ENCODE measurements at regions not wholly inside any gene's neighbourhood (a gene's known extent, or its start where the extent isn't known, plus 50 kb on each side); places are given as distances from the start of the nearest gene placed in this dataset.

DNA sequence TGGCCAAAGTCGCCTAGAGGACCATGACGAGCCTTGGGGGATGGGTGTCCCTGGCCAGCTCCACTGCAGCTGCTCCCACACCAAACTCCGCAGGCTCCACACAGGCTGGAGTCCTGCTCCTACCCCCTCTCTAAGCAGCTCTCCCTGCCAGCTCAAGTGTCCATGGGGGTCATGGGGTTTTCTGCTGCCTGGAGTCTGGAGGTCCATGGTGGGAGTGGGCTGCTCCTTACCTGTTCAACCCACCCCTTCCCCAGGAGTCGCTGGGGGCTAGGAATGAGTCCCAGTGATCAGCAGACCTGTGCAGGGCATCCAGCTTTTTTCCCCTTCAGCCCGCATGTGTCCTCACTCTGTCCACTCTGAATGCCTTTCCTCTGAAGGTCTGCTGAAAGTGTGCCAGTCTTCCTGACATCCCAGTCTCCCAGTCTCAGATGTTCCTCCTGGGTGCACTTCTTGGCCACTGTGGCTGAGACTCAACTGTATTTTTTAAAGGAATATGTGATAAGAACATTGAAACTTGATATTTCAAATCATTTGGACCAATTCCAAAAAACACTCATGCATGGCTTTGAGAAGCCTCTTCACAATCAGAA is 261.3 kb upstream of the ANKH start:
- no peak overlapping the region for H3K4me3 ChIP-seq (replicated peaks in 1 of 4; ENCODE audit: control extremely low read depth in 1 of 4, insufficient read depth in 1 of 4, low read depth in 3 of 4, low read length in 4 of 4)
- DNase-seq (ENCODE audit: low read depth in 2 of 2), result no peak
- no peaks in the 10 kb centered on the region for H3K9me3 ChIP-seq (ENCODE audit: control insufficient read depth, insufficient read depth, low read depth, low read length)
- no peak overlapping the region for H3K27ac ChIP-seq (ENCODE audit: insufficient read depth, low read length)
- H3K4me2 ChIP-seq (ENCODE audit: extremely low read depth, insufficient read depth, low read length), result no peak overlapping the region
- H2AFZ ChIP-seq (ENCODE audit: low read length), result no peak overlapping the region
- H3K9ac ChIP-seq (ENCODE audit: insufficient read depth, low read length), result no peak overlapping the region
- H3K4me1 ChIP-seq (ENCODE audit: control insufficient read depth, extremely low read depth, insufficient read depth, low read length), result no peaks in the 10 kb centered on the region
- TF ChIP-seq, protein P1, sequence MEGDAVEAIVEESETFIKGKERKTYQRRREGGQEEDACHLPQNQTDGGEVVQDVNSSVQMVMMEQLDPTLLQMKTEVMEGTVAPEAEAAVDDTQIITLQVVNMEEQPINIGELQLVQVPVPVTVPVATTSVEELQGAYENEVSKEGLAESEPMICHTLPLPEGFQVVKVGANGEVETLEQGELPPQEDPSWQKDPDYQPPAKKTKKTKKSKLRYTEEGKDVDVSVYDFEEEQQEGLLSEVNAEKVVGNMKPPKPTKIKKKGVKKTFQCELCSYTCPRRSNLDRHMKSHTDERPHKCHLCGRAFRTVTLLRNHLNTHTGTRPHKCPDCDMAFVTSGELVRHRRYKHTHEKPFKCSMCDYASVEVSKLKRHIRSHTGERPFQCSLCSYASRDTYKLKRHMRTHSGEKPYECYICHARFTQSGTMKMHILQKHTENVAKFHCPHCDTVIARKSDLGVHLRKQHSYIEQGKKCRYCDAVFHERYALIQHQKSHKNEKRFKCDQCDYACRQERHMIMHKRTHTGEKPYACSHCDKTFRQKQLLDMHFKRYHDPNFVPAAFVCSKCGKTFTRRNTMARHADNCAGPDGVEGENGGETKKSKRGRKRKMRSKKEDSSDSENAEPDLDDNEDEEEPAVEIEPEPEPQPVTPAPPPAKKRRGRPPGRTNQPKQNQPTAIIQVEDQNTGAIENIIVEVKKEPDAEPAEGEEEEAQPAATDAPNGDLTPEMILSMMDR (conservative IDR thresholded peaks at IDR 0.05 in 1 of 2, IDR thresholded peaks at IDR 0.05 in 1 of 2; ENCODE audit: low read depth in 1 of 2, low read length in 2 of 2), result no peak
- H4K20me1 ChIP-seq (ENCODE audit: control insufficient read depth, extremely low read depth, insufficient read depth, low read length), result no peaks in the 10 kb centered on the region
- no peaks in the 10 kb centered on the region for H3K36me3 ChIP-seq (ENCODE audit: control insufficient read depth, insufficient read depth, low read length)
- H3K27me3 ChIP-seq (ENCODE audit: control insufficient read depth, insufficient read depth, low read length), result no peaks in the 10 kb centered on the region
- H3K79me2 ChIP-seq (ENCODE audit: control insufficient read depth, insufficient read depth, low read length), result no peaks in the 10 kb centered on the region

- Histone ChIP-seq H3K4me2 (ENCODE audit: extremely low read depth, insufficient read depth, low read length) (no peak overlapping the region), H3K27ac (ENCODE audit: insufficient read depth, low read length) (no peak overlapping the region), H3K9ac (ENCODE audit: insufficient read depth, low read length) (no peak overlapping the region), H3K9me3 (ENCODE audit: control insufficient read depth, insufficient read depth, low read depth, low read length) (no peaks in the 10 kb centered on the region), H4K20me1 (ENCODE audit: control insufficient read depth, extremely low read depth, insufficient read depth, low read length) (no peaks in the 10 kb centered on the region), H3K36me3 (ENCODE audit: control insufficient read depth, insufficient read depth, low read length) (no peaks in the 10 kb centered on the region), H3K4me3 (replicated peaks in 1 of 4; ENCODE audit: control extremely low read depth in 1 of 4, insufficient read depth in 1 of 4, low read depth in 3 of 4, low read length in 4 of 4) (no peak overlapping the region), H2AFZ (ENCODE audit: low read length) (no peak overlapping the region), H3K79me2 (ENCODE audit: control insufficient read depth, insufficient read depth, low read length) (no peaks in the 10 kb centered on the region), H3K4me1 (ENCODE audit: control insufficient read depth, extremely low read depth, insufficient read depth, low read length) (no peaks in the 10 kb centered on the region), H3K27me3 (ENCODE audit: control insufficient read depth, insufficient read depth, low read length) (no peaks in the 10 kb centered on the region)
- no peak for DNase-seq (ENCODE audit: low read depth in 2 of 2)
- no peak for TF ChIP-seq EZH2 (IDR thresholded peaks at IDR 0.05; ENCODE audit: low read length, missing control alignments)
- TF ChIP-seq, protein P1 (conservative IDR thresholded peaks at IDR 0.05 in 1 of 2, IDR thresholded peaks at IDR 0.05 in 1 of 2; ENCODE audit: low read depth in 1 of 2, low read length in 2 of 2), result no peak
Observed at GRCh38 chr5:15131909-15132308, 260.3 kb upstream of the ANKH start.

DNA sequence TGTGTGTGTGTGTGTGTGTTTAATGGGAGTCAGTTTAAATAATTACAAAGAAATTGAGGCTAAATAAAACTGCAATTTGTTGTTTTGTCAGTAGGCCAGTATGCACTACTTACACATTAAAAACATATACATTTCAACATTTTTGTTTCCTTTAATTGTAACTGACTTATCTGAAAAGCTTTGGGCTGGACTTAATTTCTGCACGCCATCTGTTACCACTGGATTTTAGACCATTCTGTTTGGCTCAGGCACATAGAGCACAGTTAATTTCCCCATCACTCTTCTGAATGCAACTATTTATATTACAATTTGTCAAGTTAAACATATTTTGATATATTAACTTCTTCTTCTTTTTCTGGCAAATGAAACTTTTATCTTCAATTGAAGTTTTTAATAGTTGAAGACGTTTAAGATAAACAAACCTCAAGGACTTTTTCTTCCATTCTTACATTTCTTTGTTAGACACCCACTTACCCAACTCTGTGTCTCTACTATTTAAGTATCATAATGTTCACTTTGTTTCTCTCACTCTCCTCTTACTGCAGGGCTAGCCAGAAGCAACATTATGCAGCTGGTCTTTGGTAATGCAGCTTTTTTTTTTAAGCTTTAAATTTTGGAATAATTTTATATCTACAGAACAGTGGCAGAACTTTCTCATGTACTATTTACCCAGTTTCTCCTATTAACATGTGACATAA is 253.4 kb upstream of the ANKH start:
- no peak overlapping the region for H2AFZ ChIP-seq (ENCODE audit: low read length)
- no peaks in the 10 kb centered on the region for H4K20me1 ChIP-seq (ENCODE audit: control insufficient read depth, extremely low read depth, insufficient read depth, low read length)
- no peak overlapping the region for H3K9ac ChIP-seq (ENCODE audit: insufficient read depth, low read length)
- no peaks in the 10 kb centered on the region for H3K36me3 ChIP-seq (ENCODE audit: control insufficient read depth, insufficient read depth, low read length)
- H3K4me2 ChIP-seq (ENCODE audit: extremely low read depth, insufficient read depth, low read length), result no peak overlapping the region
- H3K79me2 ChIP-seq (ENCODE audit: control insufficient read depth, insufficient read depth, low read length), result no peaks in the 10 kb centered on the region
- H3K27me3 ChIP-seq (ENCODE audit: control insufficient read depth, insufficient read depth, low read length), result no peaks in the 10 kb centered on the region
- H3K4me3 ChIP-seq (replicated peaks in 1 of 4; ENCODE audit: control extremely low read depth in 1 of 4, insufficient read depth in 1 of 4, low read depth in 3 of 4, low read length in 4 of 4), result no peak overlapping the region
- no peak overlapping the region for H3K27ac ChIP-seq (ENCODE audit: insufficient read depth, low read length)
- TF ChIP-seq EZH2 (IDR thresholded peaks at IDR 0.05; ENCODE audit: low read length, missing control alignments), result no peak
- TF ChIP-seq, protein P1 (conservative IDR thresholded peaks at IDR 0.05 in 1 of 2, IDR thresholded peaks at IDR 0.05 in 1 of 2; ENCODE audit: low read depth in 1 of 2, low read length in 2 of 2), result no peak
- DNase-seq (ENCODE audit: low read depth in 2 of 2), result peak in 1 of 2 donors; percentile 6
- no peaks in the 10 kb centered on the region for H3K9me3 ChIP-seq (ENCODE audit: control insufficient read depth, insufficient read depth, low read depth, low read length)
- H3K4me1 ChIP-seq (ENCODE audit: control insufficient read depth, extremely low read depth, insufficient read depth, low read length), result no peaks in the 10 kb centered on the region
